ENCODE measurements at regions not wholly inside any gene's neighbourhood (a gene's known extent, or its start where the extent isn't known, plus 50 kb on each side); places are given as distances from the start of the nearest gene placed in this dataset.

DNA sequence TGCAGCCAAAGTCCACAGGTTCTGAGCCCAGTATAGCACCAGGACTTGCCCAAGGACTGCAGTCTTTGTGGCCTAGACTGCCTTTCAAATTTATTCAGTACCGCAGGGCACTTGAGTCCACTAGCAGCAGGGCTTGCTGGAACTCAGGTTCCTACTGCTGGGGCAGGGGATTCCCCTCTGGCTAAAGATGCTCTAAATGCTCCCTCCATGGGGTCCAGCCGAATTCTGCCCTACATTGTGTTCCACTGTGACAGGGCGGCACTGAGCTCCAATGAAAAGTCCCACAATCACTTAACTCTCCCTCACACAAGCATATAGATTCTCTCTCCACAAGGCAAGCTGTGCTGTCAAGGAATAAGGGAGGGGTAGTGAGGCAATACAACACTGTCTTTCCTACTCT is 518.1 kb upstream of the VRK2 start:
- no peak overlapping the region for H2BK20ac ChIP-seq (ENCODE audit: low read length)
- 85% methylated on average over 3 of the region's 3 CpGs; no CpG with 5 or more reads in 1 of the 2 experiments for WGBS, 2 experiments (ENCODE audit: extremely low coverage in 1 of 2, insufficient coverage in 1 of 2, insufficient read length in 1 of 2, insufficient replicate concordance in 2 of 2, low coverage in 1 of 2, low lambda C conversion rate in 2 of 2, missing lambda C conversion rate in 1 of 2)
- no peak for TF ChIP-seq CBX8 (IDR thresholded peaks at IDR 0.05; ENCODE audit: borderline replicate concordance, low read depth, low read length)
- TF ChIP-seq YY1 (IDR thresholded peaks at IDR 0.05; ENCODE audit: low read depth, low read length): no peak
- no peak for TF ChIP-seq SIN3A (conservative IDR thresholded peaks at IDR 0.05 in 1 of 2, IDR thresholded peaks at IDR 0.05 in 1 of 2; ENCODE audit: low read depth in 1 of 2, low read length in 2 of 2)
- no peak for TF ChIP-seq GABPA (IDR thresholded peaks at IDR 0.05; ENCODE audit: borderline replicate concordance, insufficient read depth, low read length)
- TF ChIP-seq RBBP5 (IDR thresholded peaks at IDR 0.05; ENCODE audit: borderline replicate concordance, low read depth, low read length): no peak
- no peak for TF ChIP-seq GTF2F1 (IDR thresholded peaks at IDR 0.05; ENCODE audit: borderline replicate concordance, low read depth, low read length)
- no peak for TF ChIP-seq HDAC6 (IDR thresholded peaks at IDR 0.05; ENCODE audit: low read depth, low read length)
- no peak for TF ChIP-seq RAD21 (IDR thresholded peaks at IDR 0.05 in 1 of 2, conservative IDR thresholded peaks at IDR 0.05 in 1 of 2; ENCODE audit: low read depth in 2 of 2, low read length in 2 of 2)
- no peak for TF ChIP-seq SAP30 (IDR thresholded peaks at IDR 0.05; ENCODE audit: insufficient read depth, insufficient replicate concordance, low read length)
- TF ChIP-seq SRF (IDR thresholded peaks at IDR 0.05; ENCODE audit: low read depth, low read length): no peak
- no peak for TF ChIP-seq CHD2 (IDR thresholded peaks at IDR 0.05; ENCODE audit: low read length)
- TF ChIP-seq POU5F1 (IDR thresholded peaks at IDR 0.05; ENCODE audit: low read depth, low read length): no peak
- no peak for TF ChIP-seq NANOG (IDR thresholded peaks at IDR 0.05; ENCODE audit: insufficient read depth, low read depth, low read length, poor library complexity, severe bottlenecking)
- TF ChIP-seq ASH2L (IDR thresholded peaks at IDR 0.05; ENCODE audit: low read length): no peak

More for the DNA sequence above, 518.1 kb upstream of the VRK2 start:
- H2BK15ac ChIP-seq (ENCODE audit: low read length): no peak overlapping the region
- no peak overlapping the region for H4K91ac ChIP-seq (replicated peaks; ENCODE audit: insufficient read length, low read length)
- no peak overlapping the region for H4K5ac ChIP-seq (ENCODE audit: insufficient read length, low read depth, low read length)
- H3K4ac ChIP-seq (replicated peaks; ENCODE audit: insufficient read length, low read depth, low read length): no peak overlapping the region
- no peak overlapping the region for H2BK5ac ChIP-seq (ENCODE audit: low read depth, low read length)
- no peaks in the 10 kb centered on the region for H3K23me2 ChIP-seq (ENCODE audit: low read depth, low read length)
- DNase-seq (ENCODE audit: low read depth in 1 of 2, low spot score in 2 of 2) (no peak), FAIRE-seq (no peak)
- no peak overlapping the region for H3K56ac ChIP-seq (replicated peaks; ENCODE audit: insufficient read length, low read depth, low read length)
- H4K20me1 ChIP-seq (replicated peaks in 1 of 2; ENCODE audit: control insufficient read depth in 1 of 2, insufficient read depth in 2 of 2, low read length in 2 of 2): no peaks in the 10 kb centered on the region
- H3K4me2 ChIP-seq (ENCODE audit: insufficient read depth in 1 of 2, low read depth in 2 of 2, low read length in 2 of 2): no peak overlapping the region
- H4K8ac ChIP-seq (ENCODE audit: extremely low read depth, insufficient read depth, low read length): no peak overlapping the region
- H3K79me2 ChIP-seq (ENCODE audit: control insufficient read depth in 1 of 2, insufficient read depth in 2 of 2, low read length in 2 of 2): no peaks in the 10 kb centered on the region
- no peak overlapping the region for H3K18ac ChIP-seq (ENCODE audit: extremely low read depth, low read length)
- no peak overlapping the region for H2AK5ac ChIP-seq (ENCODE audit: low read depth, low read length)
- H3K14ac ChIP-seq (ENCODE audit: insufficient read length): no peak overlapping the region
- CTCF ChIA-PET (ENCODE audit: partially characterized antibody): interaction anchor here (0.8 to 1.7 kb wide), 6 partner anchors 10 to 185 kb away, joined by 3 to 5 read pairs (median 3); no protein-coding TSS in a partner anchor
- no peak overlapping the region; the same call in 1 of the 2 replicates for H2AFZ ChIP-seq (ENCODE audit: low read length)
- H2BK12ac ChIP-seq (ENCODE audit: low read depth, low read length): no peak overlapping the region
- POLR2A ChIA-PET (ENCODE audit: partially characterized antibody): no interaction called here
- H2BK120ac ChIP-seq (replicated peaks; ENCODE audit: low read depth, low read length): no peak overlapping the region
- no peaks in the 10 kb centered on the region for H3K4me1 ChIP-seq (replicated peaks in 1 of 4; ENCODE audit: control insufficient read depth in 3 of 4, insufficient read depth in 4 of 4, low read length in 3 of 4)
- H3K9ac ChIP-seq (replicated peaks in 1 of 4; ENCODE audit: extremely low read depth in 1 of 4, low read depth in 3 of 4, low read length in 3 of 4): no peak overlapping the region
- no peaks in the 10 kb centered on the region for H3K79me1 ChIP-seq (ENCODE audit: low read depth, low read length)
- H3K27ac ChIP-seq (ENCODE audit: low read depth, low read length): no peak overlapping the region
- H3K9me3 ChIP-seq (ENCODE audit: insufficient read depth in 2 of 2, low read depth in 1 of 2, low read length in 1 of 2): no peaks in the 10 kb centered on the region
- H3K23ac ChIP-seq (ENCODE audit: insufficient read length): no peak overlapping the region
- H3K27me3 ChIP-seq (replicated peaks in 1 of 4; ENCODE audit: control insufficient read depth in 3 of 4, extremely low read depth in 1 of 4, insufficient read depth in 3 of 4, low read length in 3 of 4): no peaks in the 10 kb centered on the region
- no peak overlapping the region for H3K4me3 ChIP-seq (ENCODE audit: extremely low read depth in 1 of 4, insufficient read depth in 2 of 4, low read depth in 3 of 4, low read length in 4 of 4)
- no peaks in the 10 kb centered on the region for H3K36me3 ChIP-seq (ENCODE audit: control insufficient read depth in 2 of 4, insufficient read depth in 4 of 4, low read length in 3 of 4)

Measured in H1 (cell line).